Keratinocyte (primary cell): ENCODE measurements at regions not wholly inside any gene's neighbourhood (a gene's known extent, or its start where the extent isn't known, plus 50 kb on each side); places are given as distances from the start of the nearest gene placed in this dataset.

ENCODE experiments used
- CTCF ChIP-seq, 3 experiments: IDR thresholded peaks in 1 of 3; conservative IDR thresholded peaks in 1 of 3; optimal IDR thresholded peaks in 1 of 3; 2 replicates in 2 of 3; 3 replicates in 1 of 3; pipeline versions ENCODE3 to v1.5.1; 2011; ENCODE audit warnings: low read length in 3 of 3, mild to moderate bottlenecking in 3 of 3, moderate library complexity in 2 of 3, control low read depth in 1 of 3, inconsistent platforms in 1 of 3; ENCODE audit not compliant: insufficient read depth in 2 of 3; ENCODE audit errors: extremely low read depth in 1 of 3
- EZH2 ChIP-seq: IDR thresholded peaks from one replicate; pipeline ENCODE4 v1.6.1; 2012; ENCODE audit warnings: inconsistent platforms, mild to moderate bottlenecking, low read length, moderate library complexity

- no peak for TF ChIP-seq CTCF (optimal IDR thresholded peaks at IDR 0.05 in 1 of 3, IDR thresholded peaks at IDR 0.05 in 1 of 3, conservative IDR thresholded peaks at IDR 0.05 in 1 of 3; ENCODE audit: extremely low read depth in 1 of 3, insufficient read depth in 2 of 3, low read length in 3 of 3)
- TF ChIP-seq EZH2 = no peak
These were observed 304.4 kb downstream of the AASDHPPT start for GRCh38 chr11:106381895-106382294.
